ENCODE measurements at regions not wholly inside any gene's neighbourhood (a gene's known extent, or its start where the extent isn't known, plus 50 kb on each side); places are given as distances from the start of the nearest gene placed in this dataset.

- H3K4me3 ChIP-seq (ENCODE audit: insufficient read depth, low read depth, low read length, poor library complexity, severe bottlenecking), result no peak overlapping the region
- H3K27ac ChIP-seq (ENCODE audit: insufficient read depth, low read length, poor library complexity, severe bottlenecking), result no peak overlapping the region
- H3K36me3 ChIP-seq (ENCODE audit: control insufficient read depth, insufficient read depth, low read length), result no peaks in the 10 kb centered on the region
- H3K4me1 ChIP-seq (ENCODE audit: control insufficient read depth, insufficient read depth, low read length, poor library complexity, severe bottlenecking), result no peaks in the 10 kb centered on the region
- DNase-seq, result no peak
- H3K27me3 ChIP-seq (replicated peaks; ENCODE audit: control insufficient read depth, insufficient read depth, low read length, poor library complexity, severe bottlenecking), result no peaks in the 10 kb centered on the region
- H3K9me3 ChIP-seq (ENCODE audit: control insufficient read depth, low read length), result no peaks in the 10 kb centered on the region
Measured at GRCh38 chr6:101226677-101227135, 166.8 kb upstream of the GRIK2 start.

DNA sequence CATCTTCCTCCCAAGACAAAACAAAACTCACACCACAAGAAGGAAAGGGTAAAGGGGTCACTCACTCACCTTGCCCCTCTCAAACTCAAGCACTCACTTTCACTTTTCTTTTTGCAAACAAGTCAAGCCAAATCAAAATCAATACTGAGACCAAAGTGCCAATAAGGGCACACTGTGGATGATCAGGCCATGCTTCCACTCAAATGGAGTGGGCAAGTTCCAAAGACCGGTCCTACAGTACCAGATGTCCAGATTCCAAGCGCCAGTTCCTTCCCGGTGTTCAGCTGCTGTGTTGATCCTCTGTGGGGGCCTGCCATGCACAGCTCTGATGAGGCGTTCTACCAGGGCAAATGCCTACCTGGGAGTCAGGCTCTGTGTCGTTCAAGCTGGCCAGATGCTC is 162.6 kb upstream of the GRIK2 start:
- DNase-seq, result no peak
- H3K9me3 ChIP-seq (ENCODE audit: control insufficient read depth, low read length), result no peaks in the 10 kb centered on the region
- H3K4me1 ChIP-seq (ENCODE audit: control insufficient read depth, insufficient read depth, low read length, poor library complexity, severe bottlenecking), result no peaks in the 10 kb centered on the region
- no peak overlapping the region for H3K4me3 ChIP-seq (ENCODE audit: insufficient read depth, low read depth, low read length, poor library complexity, severe bottlenecking)
- no peaks in the 10 kb centered on the region for H3K27me3 ChIP-seq (replicated peaks; ENCODE audit: control insufficient read depth, insufficient read depth, low read length, poor library complexity, severe bottlenecking)
- no peaks in the 10 kb centered on the region for H3K36me3 ChIP-seq (ENCODE audit: control insufficient read depth, insufficient read depth, low read length)
- H3K27ac ChIP-seq (ENCODE audit: insufficient read depth, low read length, poor library complexity, severe bottlenecking), result no peak overlapping the region

- H3K27me3 ChIP-seq (replicated peaks; ENCODE audit: control insufficient read depth, insufficient read depth, low read length, poor library complexity, severe bottlenecking), result no peaks in the 10 kb centered on the region
- H3K4me1 ChIP-seq (ENCODE audit: control insufficient read depth, insufficient read depth, low read length, poor library complexity, severe bottlenecking), result no peaks in the 10 kb centered on the region
- no peaks in the 10 kb centered on the region for H3K36me3 ChIP-seq (ENCODE audit: control insufficient read depth, insufficient read depth, low read length)
- no peak overlapping the region for H3K27ac ChIP-seq (ENCODE audit: insufficient read depth, low read length, poor library complexity, severe bottlenecking)
- H3K9me3 ChIP-seq (ENCODE audit: control insufficient read depth, low read length), result no peaks in the 10 kb centered on the region
- no peak for DNase-seq
- H3K4me3 ChIP-seq (ENCODE audit: insufficient read depth, low read depth, low read length, poor library complexity, severe bottlenecking), result no peak overlapping the region
Measured at GRCh38 chr6:101231606-101232235, 161.8 kb upstream of the GRIK2 start.

DNA sequence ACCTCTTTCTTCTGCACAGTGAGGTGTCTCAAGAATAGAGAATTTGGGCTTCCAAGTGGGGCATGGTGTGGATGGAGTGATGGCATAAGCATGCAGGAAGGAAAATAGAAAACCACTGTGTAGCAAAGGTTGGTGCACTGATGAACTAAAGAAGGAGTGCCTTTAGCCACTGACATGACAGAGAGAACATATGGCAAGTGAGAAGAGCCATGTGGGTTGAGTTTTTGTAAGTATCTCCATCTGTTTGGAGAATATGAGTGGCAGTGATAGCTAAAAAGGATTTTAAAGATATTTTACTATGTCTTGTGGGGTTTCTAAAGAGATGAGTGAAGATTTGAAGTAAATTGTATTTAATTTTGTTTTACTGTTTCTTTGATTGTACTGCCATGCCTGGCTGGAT is 160.5 kb upstream of the GRIK2 start:
- DNase-seq, result no peak

DNA sequence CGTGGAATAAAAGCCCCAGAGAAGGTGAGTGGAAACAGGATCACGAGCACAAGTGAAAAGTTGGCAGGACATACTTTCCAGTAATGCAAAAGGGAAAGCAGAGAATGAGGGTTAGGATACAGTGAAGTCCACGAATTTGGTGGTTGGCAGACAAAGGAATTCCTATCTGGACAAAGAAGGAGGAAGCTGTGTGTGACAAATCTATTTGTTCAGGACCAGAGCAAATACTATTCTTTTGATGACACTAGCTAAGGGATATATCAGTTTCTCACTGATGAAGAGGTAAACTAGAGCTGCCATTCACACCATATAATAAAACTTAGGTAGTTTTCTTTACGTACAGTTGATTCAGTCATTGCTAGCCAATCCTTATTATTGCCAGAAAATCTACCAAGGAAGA is 156.8 kb upstream of the GRIK2 start:
- Histone ChIP-seq H3K4me3 (ENCODE audit: insufficient read depth, low read depth, low read length, poor library complexity, severe bottlenecking) (no peak overlapping the region), H3K27me3 (replicated peaks; ENCODE audit: control insufficient read depth, insufficient read depth, low read length, poor library complexity, severe bottlenecking) (no peaks in the 10 kb centered on the region), H3K9me3 (ENCODE audit: control insufficient read depth, low read length) (no peaks in the 10 kb centered on the region), H3K4me1 (ENCODE audit: control insufficient read depth, insufficient read depth, low read length, poor library complexity, severe bottlenecking) (no peaks in the 10 kb centered on the region), H3K36me3 (ENCODE audit: control insufficient read depth, insufficient read depth, low read length) (no peaks in the 10 kb centered on the region), H3K27ac (ENCODE audit: insufficient read depth, low read length, poor library complexity, severe bottlenecking) (no peak overlapping the region)
- DNase-seq, result no peak

More for the DNA sequence above, 160.5 kb upstream of the GRIK2 start:
- Histone ChIP-seq H3K27ac (ENCODE audit: insufficient read depth, low read length, poor library complexity, severe bottlenecking) (no peak overlapping the region), H3K9me3 (ENCODE audit: control insufficient read depth, low read length) (no peaks in the 10 kb centered on the region), H3K36me3 (ENCODE audit: control insufficient read depth, insufficient read depth, low read length) (no peaks in the 10 kb centered on the region), H3K4me3 (ENCODE audit: insufficient read depth, low read depth, low read length, poor library complexity, severe bottlenecking) (no peak overlapping the region), H3K4me1 (ENCODE audit: control insufficient read depth, insufficient read depth, low read length, poor library complexity, severe bottlenecking) (no peaks in the 10 kb centered on the region), H3K27me3 (replicated peaks; ENCODE audit: control insufficient read depth, insufficient read depth, low read length, poor library complexity, severe bottlenecking) (no peaks in the 10 kb centered on the region)

- H3K36me3 ChIP-seq (ENCODE audit: control insufficient read depth, insufficient read depth, low read length), result no peaks in the 10 kb centered on the region
- no peaks in the 10 kb centered on the region for H3K4me1 ChIP-seq (ENCODE audit: control insufficient read depth, insufficient read depth, low read length, poor library complexity, severe bottlenecking)
- no peaks in the 10 kb centered on the region for H3K9me3 ChIP-seq (ENCODE audit: control insufficient read depth, low read length)
- H3K27ac ChIP-seq (ENCODE audit: insufficient read depth, low read length, poor library complexity, severe bottlenecking), result no peak overlapping the region
- no peak for DNase-seq
- no peak overlapping the region for H3K4me3 ChIP-seq (ENCODE audit: insufficient read depth, low read depth, low read length, poor library complexity, severe bottlenecking)
- no peaks in the 10 kb centered on the region for H3K27me3 ChIP-seq (replicated peaks; ENCODE audit: control insufficient read depth, insufficient read depth, low read length, poor library complexity, severe bottlenecking)
Measured at GRCh38 chr6:101241442-101241841, 152.1 kb upstream of the GRIK2 start.

DNA sequence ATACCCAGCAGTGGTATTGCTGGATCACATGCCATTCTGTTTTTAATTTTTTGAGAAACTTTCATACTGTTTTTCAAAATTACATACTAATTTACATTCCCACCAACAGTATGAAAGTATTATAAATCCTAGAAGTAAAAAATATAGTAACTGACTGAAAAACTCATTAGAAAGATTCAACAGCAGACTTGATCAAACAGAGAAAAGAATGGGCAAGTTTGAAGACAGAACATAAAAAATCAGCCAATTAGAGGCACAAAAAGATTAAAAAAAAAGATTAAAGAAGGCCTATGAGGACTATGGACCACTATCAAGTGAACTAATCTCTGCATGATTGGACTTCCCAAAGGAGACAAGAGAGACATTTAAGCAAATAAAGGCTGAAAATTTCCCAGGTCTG is 144.0 kb upstream of the GRIK2 start:
- no peaks in the 10 kb centered on the region for H3K9me3 ChIP-seq (ENCODE audit: control insufficient read depth, low read length)
- H3K27me3 ChIP-seq (replicated peaks; ENCODE audit: control insufficient read depth, insufficient read depth, low read length, poor library complexity, severe bottlenecking), result no peaks in the 10 kb centered on the region
- no peak overlapping the region for H3K4me3 ChIP-seq (ENCODE audit: insufficient read depth, low read depth, low read length, poor library complexity, severe bottlenecking)
- DNase-seq, result no peak
- H3K36me3 ChIP-seq (ENCODE audit: control insufficient read depth, insufficient read depth, low read length), result no peaks in the 10 kb centered on the region
- H3K4me1 ChIP-seq (ENCODE audit: control insufficient read depth, insufficient read depth, low read length, poor library complexity, severe bottlenecking), result no peaks in the 10 kb centered on the region
- H3K27ac ChIP-seq (ENCODE audit: insufficient read depth, low read length, poor library complexity, severe bottlenecking), result no peak overlapping the region

- H3K4me1 ChIP-seq (ENCODE audit: control insufficient read depth, insufficient read depth, low read length, poor library complexity, severe bottlenecking), result no peaks in the 10 kb centered on the region
- H3K27ac ChIP-seq (ENCODE audit: insufficient read depth, low read length, poor library complexity, severe bottlenecking), result no peak overlapping the region
- H3K27me3 ChIP-seq (replicated peaks; ENCODE audit: control insufficient read depth, insufficient read depth, low read length, poor library complexity, severe bottlenecking), result no peaks in the 10 kb centered on the region
- H3K4me3 ChIP-seq (ENCODE audit: insufficient read depth, low read depth, low read length, poor library complexity, severe bottlenecking), result no peak overlapping the region
- peaks cover 4% of the 10 kb centered on the region for H3K9me3 ChIP-seq (ENCODE audit: control insufficient read depth, low read length)
- DNase-seq, result no peak
- no peaks in the 10 kb centered on the region for H3K36me3 ChIP-seq (ENCODE audit: control insufficient read depth, insufficient read depth, low read length)
Measured at GRCh38 chr6:101257163-101257562, 136.3 kb upstream of the GRIK2 start.

DNA sequence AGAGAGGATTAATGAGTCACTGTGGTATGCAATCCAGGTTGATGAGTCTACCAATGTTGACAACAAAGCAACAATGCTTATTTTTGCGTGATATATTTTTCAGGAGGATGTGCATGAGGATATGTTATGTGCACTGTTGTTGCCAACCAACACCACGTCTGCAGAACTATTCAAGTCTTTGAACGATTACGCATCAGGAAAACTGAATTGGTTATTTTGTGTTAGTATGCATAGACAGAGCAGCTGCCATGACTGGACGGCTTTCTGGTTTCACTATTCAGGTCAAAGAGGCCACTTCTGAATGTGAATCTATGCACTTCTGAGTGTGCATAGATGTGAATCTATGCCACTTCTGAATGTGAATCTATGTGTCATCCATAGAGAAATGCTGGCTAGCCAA is 134.0 kb upstream of the GRIK2 start:
- no peaks in the 10 kb centered on the region for H3K36me3 ChIP-seq (ENCODE audit: control insufficient read depth, insufficient read depth, low read length)
- no peaks in the 10 kb centered on the region for H3K4me1 ChIP-seq (ENCODE audit: control insufficient read depth, insufficient read depth, low read length, poor library complexity, severe bottlenecking)
- no peak for DNase-seq
- no peak overlapping the region for H3K27ac ChIP-seq (ENCODE audit: insufficient read depth, low read length, poor library complexity, severe bottlenecking)
- peaks cover 4% of the 10 kb centered on the region for H3K9me3 ChIP-seq (ENCODE audit: control insufficient read depth, low read length)
- H3K4me3 ChIP-seq (ENCODE audit: insufficient read depth, low read depth, low read length, poor library complexity, severe bottlenecking), result no peak overlapping the region
- H3K27me3 ChIP-seq (replicated peaks; ENCODE audit: control insufficient read depth, insufficient read depth, low read length, poor library complexity, severe bottlenecking), result no peaks in the 10 kb centered on the region

- DNase-seq, result no peak
- Histone ChIP-seq H3K9me3 (ENCODE audit: control insufficient read depth, low read length) (no peaks in the 10 kb centered on the region), H3K27ac (ENCODE audit: insufficient read depth, low read length, poor library complexity, severe bottlenecking) (no peak overlapping the region), H3K4me1 (ENCODE audit: control insufficient read depth, insufficient read depth, low read length, poor library complexity, severe bottlenecking) (no peaks in the 10 kb centered on the region), H3K27me3 (replicated peaks; ENCODE audit: control insufficient read depth, insufficient read depth, low read length, poor library complexity, severe bottlenecking) (no peaks in the 10 kb centered on the region), H3K4me3 (ENCODE audit: insufficient read depth, low read depth, low read length, poor library complexity, severe bottlenecking) (no peak overlapping the region), H3K36me3 (ENCODE audit: control insufficient read depth, insufficient read depth, low read length) (no peaks in the 10 kb centered on the region)
Measured at GRCh38 chr6:101263596-101263995, 129.9 kb upstream of the GRIK2 start.
